Nephron progenitor cell (in vitro differentiated cells): ENCODE measurements at regions not wholly inside any gene's neighbourhood (a gene's known extent, or its start where the extent isn't known, plus 50 kb on each side); places are given as distances from the start of the nearest gene placed in this dataset.

Source experiments
- DNase-seq: peaks from one replicate; pipeline ENCODE4 v3.0.0; 2021
- H3K27ac Mint-ChIP-seq: 2 replicates; pipeline ENCODE4 v1.8.0; 2021; ENCODE audit warnings: mild to moderate bottlenecking, moderate library complexity, mixed read lengths
- H3K27me3 Mint-ChIP-seq: 2 replicates; pipeline ENCODE4 v1.8.0; 2021; ENCODE audit warnings: mild to moderate bottlenecking, low read depth, mixed read lengths; ENCODE audit not compliant: poor library complexity
- H3K36me3 Mint-ChIP-seq: 2 replicates; pipeline ENCODE4 v1.8.0; 2021; ENCODE audit warnings: low read depth, mixed read lengths
- H3K4me1 Mint-ChIP-seq: 2 replicates; pipeline ENCODE4 v1.8.0; 2021; ENCODE audit warnings: mixed read lengths
- H3K4me3 Mint-ChIP-seq: 2 replicates; pipeline ENCODE4 v1.8.0; 2021; ENCODE audit warnings: mild to moderate bottlenecking, moderate library complexity, mixed read lengths
- H3K9me3 Mint-ChIP-seq: 2 replicates; pipeline ENCODE4 v1.8.0; 2021; ENCODE audit warnings: mild to moderate bottlenecking, moderate library complexity, mixed read lengths
- CTCF ChIP-seq: fragments of 200-600 bp; sonication (generic); IDR thresholded peaks from 2 replicates; pipeline ENCODE4 v1.5.0; 2021; ENCODE audit warnings: antibody characterized with exemption

GRCh38 chr18:66708646-66709045 lies 104.8 kb upstream of the CDH19 start:
- no peak for TF ChIP-seq CTCF
- no peaks in the 10 kb centered on the region for H3K9me3 Mint-ChIP-seq
- no peak overlapping the region for H3K4me3 Mint-ChIP-seq
- no peaks in the 10 kb centered on the region for H3K4me1 Mint-ChIP-seq
- no peaks in the 10 kb centered on the region for H3K36me3 Mint-ChIP-seq
- no peak for DNase-seq
- H3K27me3 Mint-ChIP-seq: no peaks in the 10 kb centered on the region
- H3K27ac Mint-ChIP-seq: no peak overlapping the region

DNA sequence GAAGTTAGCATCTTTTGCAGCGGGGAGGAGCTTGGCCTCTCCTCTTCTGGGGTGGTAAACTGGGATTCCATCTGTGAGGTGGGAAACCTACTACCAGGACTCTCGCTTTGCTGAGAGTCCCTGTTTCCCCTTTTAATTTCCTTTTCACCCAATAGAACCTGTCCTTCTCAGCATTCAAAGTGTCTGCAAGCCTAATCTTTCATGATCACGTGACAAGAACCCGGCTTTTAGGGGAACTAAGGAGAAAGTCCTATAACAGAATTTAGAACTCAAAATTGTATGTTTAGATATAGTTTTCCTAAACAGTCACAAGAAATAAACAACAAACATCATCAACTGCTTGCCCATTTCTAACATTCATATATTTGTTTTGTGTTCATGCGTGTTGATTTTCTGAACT lies 103.6 kb upstream of the CDH19 start:
- no peaks in the 10 kb centered on the region for H3K9me3 Mint-ChIP-seq
- no peak overlapping the region for H3K27ac Mint-ChIP-seq
- no peak overlapping the region for H3K4me3 Mint-ChIP-seq
- no peak for DNase-seq
- H3K27me3 Mint-ChIP-seq: no peaks in the 10 kb centered on the region
- no peaks in the 10 kb centered on the region for H3K4me1 Mint-ChIP-seq
- no peaks in the 10 kb centered on the region for H3K36me3 Mint-ChIP-seq
- no peak for TF ChIP-seq CTCF

DNA sequence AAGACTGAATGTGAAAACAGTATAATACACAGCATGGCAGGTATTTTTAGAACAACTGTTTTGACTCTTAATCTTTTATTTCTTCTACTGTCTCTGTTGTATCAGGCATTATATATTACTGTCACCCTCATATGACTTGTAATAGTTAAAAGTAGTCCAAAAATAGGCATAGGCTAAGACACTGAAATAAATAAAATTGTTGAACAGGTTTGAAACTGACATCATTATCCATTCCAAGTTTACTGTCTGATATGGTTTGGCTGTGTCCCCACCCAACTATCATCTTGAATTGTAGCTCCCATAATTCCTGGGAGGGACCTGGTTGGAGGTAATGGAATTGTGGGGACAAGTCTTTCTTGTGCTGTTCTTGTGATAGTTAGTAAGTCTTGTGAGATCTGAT lies 91.4 kb upstream of the CDH19 start:
- Mint-ChIP-seq H3K9me3 (no peaks in the 10 kb centered on the region), H3K4me1 (no peaks in the 10 kb centered on the region), H3K4me3 (no peak overlapping the region), H3K27me3 (peaks cover 2% of the 10 kb centered on the region), H3K27ac (no peak overlapping the region), H3K36me3 (no peaks in the 10 kb centered on the region)
- DNase-seq: no peak
- TF ChIP-seq CTCF: no peak

- no peak for DNase-seq
Observed at GRCh38 chr18:66694852-66695251, 91.0 kb upstream of the CDH19 start.

GRCh38 chr18:66687635-66688034 lies 83.7 kb upstream of the CDH19 start:
- Mint-ChIP-seq H3K27me3 (no peaks in the 10 kb centered on the region), H3K4me3 (no peak overlapping the region), H3K9me3 (peaks cover 28% of the 10 kb centered on the region), H3K36me3 (no peaks in the 10 kb centered on the region), H3K4me1 (peaks cover 6% of the 10 kb centered on the region), H3K27ac (no peak overlapping the region)
- DNase-seq: no peak
- TF ChIP-seq CTCF: no peak

More at GRCh38 chr18:66694852-66695251, 91.0 kb upstream of the CDH19 start:
- Mint-ChIP-seq H3K9me3 (no peaks in the 10 kb centered on the region), H3K36me3 (no peaks in the 10 kb centered on the region), H3K27ac (no peak overlapping the region), H3K4me3 (no peak overlapping the region), H3K4me1 (no peaks in the 10 kb centered on the region), H3K27me3 (peaks cover 2% of the 10 kb centered on the region)
- no peak for TF ChIP-seq CTCF

GRCh38 chr18:66682855-66683322 lies 79.0 kb upstream of the CDH19 start:
- H3K27ac Mint-ChIP-seq: no peak overlapping the region
- H3K9me3 Mint-ChIP-seq: peaks cover 25% of the 10 kb centered on the region
- H3K36me3 Mint-ChIP-seq: no peaks in the 10 kb centered on the region
- no peak for DNase-seq
- H3K4me1 Mint-ChIP-seq: peaks cover 8% of the 10 kb centered on the region
- no peaks in the 10 kb centered on the region for H3K27me3 Mint-ChIP-seq
- H3K4me3 Mint-ChIP-seq: no peak overlapping the region
- TF ChIP-seq CTCF: no peak
